GM13977 (cell line): ENCODE measurements at regions not wholly inside any gene's neighbourhood (a gene's known extent, or its start where the extent isn't known, plus 50 kb on each side); places are given as distances from the start of the nearest gene placed in this dataset.

Source experiments
- DNase-seq: peaks from one replicate; pipeline ENCODE4 v3.0.0; 2012; ENCODE audit warnings: low spot score
- CTCF ChIP-seq: IDR thresholded peaks from 2 replicates; pipeline ENCODE4 v1.5.1; 2012; ENCODE audit warnings: mild to moderate bottlenecking, control low read depth; ENCODE audit not compliant: insufficient read depth; ENCODE audit errors: extremely low read depth, missing control alignments
- in situ Hi-C: fragments of 300-500 bp; cut with MboI; formaldehyde crosslinking; loops from one replicate; pipeline ENCODE4 v1.12.0; 2022; ENCODE audit warnings: low sequenced_read_pairs, low pct_unique_long_range_greater_than_20kb, mixed read lengths, inconsistent platforms; ENCODE audit not compliant: unreplicated experiment

- in situ Hi-C loops, result no loop called here
- no peak for TF ChIP-seq CTCF
- DNase-seq, result no peak
Observed at GRCh38 chr11:11760838-11761237, 80.9 kb upstream of the USP47 start.

DNA sequence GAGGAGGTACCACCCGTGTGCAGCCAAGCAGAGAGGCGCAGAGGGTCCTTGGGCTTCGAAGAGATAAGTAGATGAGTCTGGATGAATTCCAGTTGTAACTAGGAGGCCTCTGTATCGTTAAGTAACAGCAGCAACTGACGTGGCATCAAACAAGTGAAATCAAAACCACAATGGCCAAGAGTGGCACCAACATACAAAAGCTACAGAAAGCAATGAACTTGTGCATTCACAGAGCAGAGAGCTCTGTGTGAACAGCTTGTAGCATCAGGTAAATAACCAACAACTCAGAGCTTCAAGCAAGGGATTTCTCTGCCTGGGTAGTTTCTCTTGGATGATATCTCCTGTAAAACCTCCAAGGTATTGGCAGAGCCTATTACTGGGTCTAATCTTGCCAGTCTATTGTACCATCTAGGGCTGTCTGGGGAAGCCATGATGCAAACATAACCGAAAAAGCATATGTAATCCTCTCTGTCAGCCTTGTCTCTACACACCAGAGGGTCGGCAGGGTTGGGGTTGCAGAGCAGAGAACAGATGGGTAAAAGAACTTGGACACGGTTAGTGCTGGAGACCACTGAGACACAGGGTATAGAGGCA is 83.1 kb upstream of the USP47 start:
- TF ChIP-seq CTCF, result no peak
- in situ Hi-C loops, result no loop called here
- no peak for DNase-seq

- DNase-seq, result no peak
- TF ChIP-seq CTCF, result no peak
- in situ Hi-C loops, result no loop called here
Observed at GRCh38 chr11:11757909-11758308, 83.9 kb upstream of the USP47 start.

DNA sequence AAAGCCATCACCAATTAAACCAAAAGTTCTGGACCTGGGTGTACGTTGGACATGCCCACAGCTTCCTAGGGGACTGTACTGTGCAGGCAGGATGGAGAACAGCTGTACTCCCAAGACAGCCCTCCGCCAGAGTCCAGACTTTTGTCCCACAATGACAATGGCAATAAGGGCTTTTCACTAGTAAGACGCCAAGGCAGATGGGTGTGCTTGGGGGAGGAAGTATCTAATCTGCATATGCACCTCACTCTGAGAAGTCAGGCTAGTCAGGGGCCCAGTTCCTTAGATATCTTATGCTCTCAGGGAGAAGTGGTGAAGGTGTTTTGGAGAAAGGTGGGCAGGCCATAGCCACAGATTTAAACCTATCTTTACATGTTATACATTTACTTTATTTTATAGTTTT is 85.1 kb upstream of the USP47 start:
- TF ChIP-seq CTCF, result no peak
- no peak for DNase-seq
- in situ Hi-C loops, result no loop called here

GRCh38 chr11:11755871-11756270 is 85.9 kb upstream of the USP47 start:
- in situ Hi-C loops, result no loop called here
- DNase-seq, result no peak
- no peak for TF ChIP-seq CTCF

DNA sequence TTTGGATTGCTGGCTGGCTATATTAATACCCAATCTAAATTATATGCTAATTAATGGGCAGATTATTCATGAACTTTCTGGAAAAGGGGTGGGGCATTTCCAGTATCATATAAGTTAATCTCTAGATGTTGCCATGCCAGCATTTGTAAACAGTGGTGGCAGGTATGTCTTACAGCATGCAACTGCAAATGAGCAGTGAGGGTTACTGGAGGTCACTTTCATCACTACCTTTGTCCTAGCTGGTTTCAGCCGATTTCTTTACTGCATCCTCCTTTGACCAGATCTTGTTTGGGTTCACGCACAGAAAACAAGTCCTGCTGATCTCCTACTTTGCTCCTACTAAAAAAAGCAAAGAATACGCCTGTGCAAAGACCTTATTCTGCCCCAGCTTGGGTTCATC is 89.1 kb upstream of the USP47 start:
- no peak for DNase-seq
- no peak for TF ChIP-seq CTCF
- in situ Hi-C loops, result no loop called here
